H1 (cell line): ENCODE measurements at regions not wholly inside any gene's neighbourhood (a gene's known extent, or its start where the extent isn't known, plus 50 kb on each side); places are given as distances from the start of the nearest gene placed in this dataset.

Source experiments
- CTCF ChIA-PET: fragments of 300-600 bp; sonication (Branson Sonifier 250); formaldehyde crosslinking; loops from one replicate; lab custom pipeline; 2021; ENCODE audit not compliant: partially characterized antibody; lab: Charles Lee
- POLR2A ChIA-PET: fragments of 300-600 bp; sonication (Branson Sonifier 250); formaldehyde crosslinking; loops from one replicate; lab custom pipeline; 2021; ENCODE audit warnings: inconsistent platforms; ENCODE audit not compliant: partially characterized antibody; lab: Charles Lee
- DNase-seq, 2 experiments: peaks; one replicate each; pipeline versions ENCODE4 v3.0.0 to v3.0.0-alpha.2; 2010 to 2022; ENCODE audit warnings: low spot score in 2 of 2, low read depth in 1 of 2, mixed read lengths in 1 of 2
- FAIRE-seq: peaks from 2 replicates; lab custom pipeline; 2011; peaks lifted over from hg19 to GRCh38; lab: Jason Lieb, UNC
- H2AFZ ChIP-seq: 2 replicates; pipeline ENCODE4 v1.8.1; 2012; ENCODE audit warnings: low read length, inconsistent platforms
- H2AK5ac ChIP-seq: 2 replicates; pipeline ENCODE4 v1.6.1; 2013; ENCODE audit warnings: low read depth, low read length
- H2BK120ac ChIP-seq: replicated peaks from 2 replicates; pipeline ENCODE3; 2013; ENCODE audit warnings: low read depth, low read length, inconsistent platforms
- H2BK12ac ChIP-seq: 2 replicates; pipeline ENCODE4 v1.6.1; 2013; ENCODE audit warnings: low read depth, low read length
- H2BK15ac ChIP-seq: 2 replicates; pipeline ENCODE4 v1.6.1; 2013; ENCODE audit warnings: low read length
- H2BK20ac ChIP-seq: 2 replicates; pipeline ENCODE4 v1.6.1; 2013; ENCODE audit warnings: low read length
- H2BK5ac ChIP-seq: 2 replicates; pipeline ENCODE4 v1.6.1; 2013; ENCODE audit warnings: low read depth, low read length
- H3K14ac ChIP-seq: 2 replicates; pipeline ENCODE4 v1.6.1; 2013; ENCODE audit warnings: inconsistent platforms; ENCODE audit not compliant: insufficient read length
- H3K18ac ChIP-seq: 2 replicates; pipeline ENCODE4 v1.6.1; 2013; ENCODE audit warnings: low read length; ENCODE audit errors: extremely low read depth
- H3K23ac ChIP-seq: 2 replicates; pipeline ENCODE4 v1.6.1; 2013; ENCODE audit warnings: inconsistent platforms; ENCODE audit not compliant: insufficient read length
- H3K23me2 ChIP-seq: 2 replicates; pipeline ENCODE4 v1.6.1; 2013; ENCODE audit warnings: low read depth, low read length
- H3K27ac ChIP-seq: 2 replicates; pipeline ENCODE4 v1.6.1; 2011; ENCODE audit warnings: low read depth, low read length, inconsistent platforms
- H3K27me3 ChIP-seq, 4 experiments: replicated peaks in 1 of 4; 1 replicate in 1 of 4; 2 replicates in 3 of 4; pipeline versions ENCODE4 v1.6.1 to v1.8.1; 2011 to 2013; ENCODE audit warnings: low read length in 3 of 4, mild to moderate bottlenecking in 3 of 4, inconsistent platforms in 2 of 4, mixed read lengths in 2 of 4, moderate library complexity in 1 of 4; ENCODE audit not compliant: control insufficient read depth in 3 of 4, insufficient read depth in 3 of 4; ENCODE audit errors: extremely low read depth in 1 of 4
- H3K36me3 ChIP-seq, 4 experiments: 2 replicates each; pipeline versions ENCODE4 v1.6.1 to v1.8.1; 2011 to 2013; ENCODE audit warnings: mild to moderate bottlenecking in 4 of 4, low read length in 3 of 4, moderate library complexity in 2 of 4, control low read depth in 1 of 4, inconsistent platforms in 1 of 4; ENCODE audit not compliant: insufficient read depth in 4 of 4, control insufficient read depth in 2 of 4
- H3K4ac ChIP-seq: replicated peaks from 2 replicates; pipeline ENCODE3; 2013; ENCODE audit warnings: low read length, low read depth, mixed read lengths, inconsistent platforms; ENCODE audit not compliant: insufficient read length
- H3K4me1 ChIP-seq, 4 experiments: replicated peaks in 1 of 4; 1 replicate in 1 of 4; 2 replicates in 3 of 4; pipeline versions ENCODE4 v1.6.1 to v1.8.1; 2011 to 2013; ENCODE audit warnings: low read length in 3 of 4, inconsistent platforms in 2 of 4, mixed read lengths in 1 of 4; ENCODE audit not compliant: insufficient read depth in 4 of 4, control insufficient read depth in 3 of 4
- H3K4me2 ChIP-seq, 2 experiments: 2 replicates each; pipeline versions ENCODE4 v1.6.1 to v1.8.1; 2011 to 2013; ENCODE audit warnings: low read depth in 2 of 2, low read length in 2 of 2, control low read depth in 1 of 2, inconsistent platforms in 1 of 2, mild to moderate bottlenecking in 1 of 2; ENCODE audit not compliant: insufficient read depth in 1 of 2
- H3K4me3 ChIP-seq, 4 experiments: fragments of 200-600, 300-600 bp in 1 of 4; sonication (generic), shearing (Covaris generic), sonication (Bioruptor Twin) in 1 of 4; 2 replicates each; pipeline versions ENCODE4 v1.5.1 to v1.8.1; 2011 to 2016; ENCODE audit warnings: low read length in 4 of 4, low read depth in 3 of 4, control low read depth in 2 of 4, inconsistent platforms in 2 of 4, mild to moderate bottlenecking in 2 of 4, mixed read lengths in 1 of 4, moderate library complexity in 1 of 4; ENCODE audit not compliant: insufficient read depth in 2 of 4; ENCODE audit errors: extremely low read depth in 1 of 4
- H3K56ac ChIP-seq: replicated peaks from 2 replicates; pipeline ENCODE3; 2013; ENCODE audit warnings: low read depth, mild to moderate bottlenecking, mixed read lengths, low read length, inconsistent platforms; ENCODE audit not compliant: insufficient read length
- H3K79me1 ChIP-seq: 2 replicates; pipeline ENCODE4 v1.6.1; 2013; ENCODE audit warnings: low read depth, low read length, control low read depth
- H3K79me2 ChIP-seq, 2 experiments: 2 replicates each; pipeline versions ENCODE4 v1.6.1 to v1.8.1; 2012 to 2013; ENCODE audit warnings: low read length in 2 of 2, mild to moderate bottlenecking in 2 of 2, inconsistent platforms in 1 of 2; ENCODE audit not compliant: insufficient read depth in 2 of 2, control insufficient read depth in 1 of 2
- H3K9ac ChIP-seq, 4 experiments: replicated peaks in 1 of 4; 1 replicate in 1 of 4; 2 replicates in 3 of 4; pipeline versions ENCODE4 v1.6.1 to v1.8.1; 2011 to 2013; ENCODE audit warnings: low read depth in 3 of 4, low read length in 3 of 4, control low read depth in 2 of 4, mild to moderate bottlenecking in 2 of 4, moderate library complexity in 2 of 4, inconsistent platforms in 1 of 4; ENCODE audit errors: extremely low read depth in 1 of 4
- H3K9me3 ChIP-seq, 2 experiments: 2 replicates each; pipeline versions ENCODE4 v1.6.1 to v1.8.1; 2012 to 2013; ENCODE audit warnings: mild to moderate bottlenecking in 2 of 2, moderate library complexity in 2 of 2, control low read depth in 1 of 2, inconsistent platforms in 1 of 2, low read depth in 1 of 2, low read length in 1 of 2, mixed read lengths in 1 of 2; ENCODE audit not compliant: insufficient read depth in 2 of 2
- H4K20me1 ChIP-seq, 2 experiments: replicated peaks in 1 of 2; 2 replicates each; pipeline versions ENCODE3 to v1.8.1; 2011 to 2013; ENCODE audit warnings: inconsistent platforms in 2 of 2, low read length in 2 of 2, mild to moderate bottlenecking in 1 of 2; ENCODE audit not compliant: insufficient read depth in 2 of 2, control insufficient read depth in 1 of 2
- H4K5ac ChIP-seq: 2 replicates; pipeline ENCODE4 v1.6.1; 2013; ENCODE audit warnings: low read length, low read depth, mixed read lengths, inconsistent platforms; ENCODE audit not compliant: insufficient read length
- H4K8ac ChIP-seq: 2 replicates; pipeline ENCODE4 v1.8.0; 2013; ENCODE audit warnings: mild to moderate bottlenecking, moderate library complexity, low read length, inconsistent platforms; ENCODE audit not compliant: insufficient read depth; ENCODE audit errors: extremely low read depth
- H4K91ac ChIP-seq: replicated peaks from 2 replicates; pipeline ENCODE3; 2013; ENCODE audit warnings: low read length, mixed read lengths, inconsistent platforms; ENCODE audit not compliant: insufficient read length
- ASH2L ChIP-seq: fragments of 200-600, 300-600 bp; sonication (generic); IDR thresholded peaks from one replicate; pipeline ENCODE4 v1.7.1; 2017; ENCODE audit warnings: low read length
- ATF3 ChIP-seq: IDR thresholded peaks from 2 replicates; pipeline ENCODE4 v1.6.1; 2011; ENCODE audit warnings: low read depth, mild to moderate bottlenecking, low read length; ENCODE audit not compliant: insufficient read depth
- CREB1 ChIP-seq: IDR thresholded peaks from 2 replicates; pipeline ENCODE4 v1.6.1; 2012; ENCODE audit warnings: inconsistent platforms
- GABPA ChIP-seq: IDR thresholded peaks from 2 replicates; pipeline ENCODE4 v1.6.1; 2011; ENCODE audit warnings: mild to moderate bottlenecking, low read length, moderate library complexity, borderline replicate concordance; ENCODE audit not compliant: insufficient read depth
- GTF2F1 ChIP-seq: IDR thresholded peaks from 2 replicates; pipeline ENCODE4 v1.6.1; 2012; ENCODE audit warnings: low read depth, low read length, improper control_type of control experiment, borderline replicate concordance
- JUND ChIP-seq: IDR thresholded peaks from 2 replicates; pipeline ENCODE4 v1.6.1; 2011; ENCODE audit warnings: mild to moderate bottlenecking, improper control_type of control experiment, low read length
- POLR2A ChIP-seq, 2 experiments: IDR thresholded peaks; 1 replicate in 1 of 2; 2 replicates in 1 of 2; pipeline ENCODE4 v1.6.1; 2011; ENCODE audit warnings: low read depth in 2 of 2, low read length in 2 of 2, mild to moderate bottlenecking in 2 of 2; ENCODE audit errors: control extremely low read depth in 1 of 2
- RBBP5 ChIP-seq: IDR thresholded peaks from 2 replicates; pipeline ENCODE4 v1.7.1; 2012; ENCODE audit warnings: low read depth, mild to moderate bottlenecking, inconsistent platforms, low read length, moderate library complexity, borderline replicate concordance
- SAP30 ChIP-seq: fragments of 300-600 bp; sonication (generic); IDR thresholded peaks from 2 replicates; pipeline ENCODE4 v1.7.1; 2012; ENCODE audit warnings: low read length, moderate library complexity, mild to moderate bottlenecking, inconsistent platforms; ENCODE audit not compliant: insufficient read depth, insufficient replicate concordance
- SIX5 ChIP-seq: IDR thresholded peaks from 2 replicates; pipeline ENCODE4 v1.6.1; 2011; ENCODE audit warnings: mild to moderate bottlenecking, low read depth, low read length
- SP2 ChIP-seq: IDR thresholded peaks from 2 replicates; pipeline ENCODE4 v1.6.1; 2012; ENCODE audit warnings: mild to moderate bottlenecking, low read length, inconsistent platforms
- SP4 ChIP-seq: IDR thresholded peaks from 2 replicates; pipeline ENCODE4 v1.6.1; 2012; ENCODE audit warnings: low read length, inconsistent platforms
- WGBS, 2 experiments: shearing (Covaris generic) in 1 of 2; methylation state at CpG; one replicate each; pipeline versions ENCODE4 v1.1.6 to v1.1.7; 2013 to 2015; ENCODE audit warnings: low lambda C conversion rate in 2 of 2, mixed read lengths in 2 of 2, inconsistent platforms in 1 of 2, low coverage in 1 of 2, missing lambda C conversion rate in 1 of 2; ENCODE audit not compliant: insufficient replicate concordance in 2 of 2, insufficient coverage in 1 of 2, insufficient read length in 1 of 2; ENCODE audit errors: extremely low coverage in 1 of 2, missing lambda C conversion rate in 1 of 2; 5-methylcytosine and 5-hydroxymethylcytosine counted together

DNA sequence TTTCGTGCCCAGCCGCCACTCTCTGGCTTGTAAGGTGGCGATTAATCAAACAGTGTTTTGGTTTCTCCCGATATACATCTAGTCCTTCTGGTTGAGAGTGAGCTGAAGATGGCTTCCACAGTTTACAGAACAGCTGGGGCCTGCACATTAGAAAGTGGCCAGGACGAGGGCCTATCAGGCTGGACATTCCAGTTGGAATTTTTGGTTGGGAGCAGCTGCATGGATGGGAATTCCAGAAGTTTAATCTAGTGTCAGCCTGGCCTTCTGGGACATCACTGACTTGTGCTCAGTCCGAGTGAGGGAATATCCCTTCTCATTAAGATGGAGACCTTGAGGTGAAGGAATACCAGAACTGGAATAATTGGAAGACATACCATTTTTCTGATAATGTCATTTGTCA, 118.1 kb upstream of the SIX2 start:
- Histone ChIP-seq H4K91ac (no peak overlapping the region), H2BK5ac (no peak overlapping the region), H4K8ac (no peak overlapping the region), H3K27me3 (no peaks in the 10 kb centered on the region; a peak in 1 of 7 replicates), H3K23ac (no peak overlapping the region), H2AFZ (no peak overlapping the region), H3K9me3 (no peaks in the 10 kb centered on the region), H3K4me3 (no peak overlapping the region), H3K27ac (no peak overlapping the region), H3K4me1 (no peaks in the 10 kb centered on the region), H2BK15ac (no peak overlapping the region), H2AK5ac (no peak overlapping the region), H2BK120ac (no peak overlapping the region), H3K4me2 (no peak overlapping the region), H3K9ac (no peak overlapping the region), H3K23me2 (no peaks in the 10 kb centered on the region), H3K4ac (no peak overlapping the region), H3K36me3 (no peaks in the 10 kb centered on the region), H4K20me1 (no peaks in the 10 kb centered on the region), H3K18ac (no peak overlapping the region), H3K56ac (no peak overlapping the region), H3K79me2 (no peaks in the 10 kb centered on the region), H3K14ac (no peak overlapping the region), H3K79me1 (no peaks in the 10 kb centered on the region), H2BK20ac (no peak overlapping the region), H4K5ac (no peak overlapping the region), H2BK12ac (no peak overlapping the region)
- DNase-seq (peak in 1 of 2 experiments; percentile 20), FAIRE-seq (no peak)
- CTCF ChIA-PET = interaction anchor here (0.8 kb wide), 1 partner anchor 367 kb away, joined by 3 read pairs; no protein-coding TSS in a partner anchor
- TF ChIP-seq SP2 (no peak), CREB1 (no peak), JUND (no peak), SP4 (no peak), ASH2L (no peak), SAP30 (no peak), GABPA (no peak), SIX5 (no peak), POLR2A (IDR thresholded peaks at IDR 0.05; ENCODE audit: control extremely low read depth in 1 of 2, low read depth in 2 of 2, low read length in 2 of 2) (no peak), ATF3 (no peak), GTF2F1 (no peak), RBBP5 (no peak)
- 84% methylated on average over 6 of the region's 6 CpGs; no CpG with 5 or more reads in 1 of the 2 experiments for WGBS, 2 experiments
- POLR2A ChIA-PET = no interaction called here
